Neural cell (in vitro differentiated cells): ENCODE measurements at regions not wholly inside any gene's neighbourhood (a gene's known extent, or its start where the extent isn't known, plus 50 kb on each side); places are given as distances from the start of the nearest gene placed in this dataset.

Experiments used
- H2AFZ ChIP-seq: fragments of 200-600, 300-800 bp; sonication (generic), shearing (Covaris generic); 2 replicates; pipeline ENCODE4 v1.6.0; 2014; ENCODE audit warnings: low read depth, mild to moderate bottlenecking, antibody characterized with exemption, low read length, moderate library complexity
- H3F3A ChIP-seq: fragments of 200-600 bp; shearing (Covaris generic); 2 replicates; pipeline ENCODE4 v1.6.1; 2016; ENCODE audit warnings: mild to moderate bottlenecking, moderate library complexity, mixed read lengths, antibody characterized with exemption, low read length; ENCODE audit not compliant: insufficient read depth, poor library complexity, severe bottlenecking
- H3K27ac ChIP-seq: fragments of 200-600, 300-800 bp; sonication (generic), shearing (Covaris generic); 2 replicates; pipeline ENCODE4 v1.5.1; 2014; ENCODE audit warnings: mild to moderate bottlenecking, low read length, moderate library complexity
- H3K27me3 ChIP-seq: fragments of 300-800, 200-600 bp; sonication (generic), shearing (Covaris generic); 2 replicates; pipeline ENCODE4 v1.6.0; 2014; ENCODE audit warnings: mild to moderate bottlenecking, low read depth, low read length, moderate library complexity; ENCODE audit not compliant: insufficient read depth
- H3K36me3 ChIP-seq: fragments of 300-800, 200-600 bp; sonication (generic), shearing (Covaris generic); 2 replicates; pipeline ENCODE4 v1.5.1; 2014; ENCODE audit warnings: mild to moderate bottlenecking, antibody characterized with exemption, low read length, moderate library complexity; ENCODE audit not compliant: insufficient read depth
- H3K4me2 ChIP-seq: fragments of 300-800, 200-600 bp; sonication (generic), shearing (Covaris generic); 2 replicates; pipeline ENCODE4 v1.6.0; 2014; ENCODE audit warnings: mild to moderate bottlenecking, low read length
- H3K4me3 ChIP-seq: fragments of 300-800, 200-600 bp; sonication (generic), shearing (Covaris generic); 2 replicates; pipeline ENCODE4 v1.5.1; 2014; ENCODE audit warnings: mild to moderate bottlenecking, low read length, moderate library complexity
- H3K79me2 ChIP-seq: fragments of 200-600 bp; shearing (Covaris generic); replicated peaks from 2 replicates; pipeline ENCODE4 v1.6.0; 2014; ENCODE audit warnings: mild to moderate bottlenecking, low read length, moderate library complexity; ENCODE audit not compliant: insufficient read depth
- H3K9ac ChIP-seq: fragments of 300-800, 200-600 bp; sonication (generic), shearing (Covaris generic); 2 replicates; pipeline ENCODE4 v1.6.1; 2016; ENCODE audit warnings: mild to moderate bottlenecking, low read length, mixed read lengths
- H3K9me2 ChIP-seq: fragments of 200-600 bp; shearing (Covaris generic); 2 replicates; pipeline ENCODE4 v1.6.1; 2016; ENCODE audit warnings: mild to moderate bottlenecking, low read length, mixed read lengths; ENCODE audit not compliant: insufficient read depth
- H3K9me3 ChIP-seq: fragments of 200-600, 300-800 bp; sonication (generic), shearing (Covaris generic); 2 replicates; pipeline ENCODE4 v1.6.1; 2016; ENCODE audit warnings: mild to moderate bottlenecking, mixed run types, low read length, moderate library complexity, mixed read lengths
- H4K20me1 ChIP-seq: fragments of 200-600 bp; shearing (Covaris generic); 2 replicates; pipeline ENCODE4 v1.6.1; 2016; ENCODE audit warnings: mild to moderate bottlenecking, mixed run types; ENCODE audit not compliant: insufficient read depth
- EP300 ChIP-seq: fragments of 450-650 bp; conservative IDR thresholded peaks from 2 replicates; pipeline ENCODE4 v1.6.1; 2014; ENCODE audit warnings: antibody characterized with exemption, mild to moderate bottlenecking, moderate library complexity; ENCODE audit not compliant: poor library complexity, severe bottlenecking
- EZH2 ChIP-seq: fragments of 200-600, 300-800 bp; shearing (Covaris generic), sonication (generic); IDR thresholded peaks from 2 replicates; pipeline ENCODE4 v1.6.1; 2014; ENCODE audit warnings: antibody characterized with exemption, low read length, borderline replicate concordance, mild to moderate bottlenecking; ENCODE audit not compliant: insufficient read depth, poor library complexity, severe bottlenecking
- MXI1 ChIP-seq: fragments of 450-650 bp; conservative IDR thresholded peaks from 2 replicates; pipeline ENCODE4 v1.6.1; 2014; ENCODE audit warnings: antibody characterized with exemption, mild to moderate bottlenecking; ENCODE audit not compliant: poor library complexity, severe bottlenecking
- POLR2AphosphoS5 ChIP-seq: IDR thresholded peaks from 2 replicates; pipeline ENCODE4 v1.6.1; 2012
- RAD21 ChIP-seq: fragments of 450-650 bp; conservative IDR thresholded peaks from 2 replicates; pipeline ENCODE4 v1.6.1; 2014; ENCODE audit warnings: antibody characterized with exemption, mild to moderate bottlenecking, moderate library complexity
- SMC3 ChIP-seq: fragments of 450-650 bp; conservative IDR thresholded peaks from 2 replicates; pipeline ENCODE4 v1.6.1; 2014; ENCODE audit warnings: antibody characterized with exemption, mild to moderate bottlenecking, moderate library complexity; ENCODE audit not compliant: poor library complexity
- TAF1 ChIP-seq: IDR thresholded peaks from 2 replicates; pipeline ENCODE4 v1.6.1; 2012; ENCODE audit warnings: low read depth
- TF ChIP-seq, protein P1 (sequence below): fragments of 450-650 bp; IDR thresholded peaks from 2 replicates; pipeline ENCODE4 v1.5.1; 2014; ENCODE audit warnings: antibody characterized with exemption, mild to moderate bottlenecking, moderate library complexity; ENCODE audit not compliant: poor library complexity, severe bottlenecking
- TF ChIP-seq, protein P2 (sequence below): IDR thresholded peaks from 2 replicates; pipeline ENCODE4 v1.6.1; 2012; ENCODE audit warnings: borderline replicate concordance

DNA sequence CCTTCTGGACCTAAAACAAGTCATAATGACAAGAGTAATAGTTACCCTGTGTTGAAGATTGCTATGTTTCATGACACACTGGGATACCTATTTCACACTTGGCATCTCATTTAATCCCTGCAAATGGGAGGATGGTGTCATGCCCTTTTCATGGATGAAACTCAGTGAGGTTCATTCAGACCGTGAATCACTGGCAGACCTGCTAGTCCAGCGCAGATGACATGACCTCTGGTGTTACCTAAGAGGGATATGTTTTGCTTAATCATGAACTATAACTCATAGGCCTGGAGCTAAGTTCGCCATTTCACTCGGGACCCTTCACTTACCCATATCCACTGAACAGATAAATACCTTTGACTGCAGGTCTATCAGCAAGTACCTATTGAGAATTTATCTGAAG lies 286.6 kb upstream of the FMN2 start:
- TF ChIP-seq, protein P1, sequence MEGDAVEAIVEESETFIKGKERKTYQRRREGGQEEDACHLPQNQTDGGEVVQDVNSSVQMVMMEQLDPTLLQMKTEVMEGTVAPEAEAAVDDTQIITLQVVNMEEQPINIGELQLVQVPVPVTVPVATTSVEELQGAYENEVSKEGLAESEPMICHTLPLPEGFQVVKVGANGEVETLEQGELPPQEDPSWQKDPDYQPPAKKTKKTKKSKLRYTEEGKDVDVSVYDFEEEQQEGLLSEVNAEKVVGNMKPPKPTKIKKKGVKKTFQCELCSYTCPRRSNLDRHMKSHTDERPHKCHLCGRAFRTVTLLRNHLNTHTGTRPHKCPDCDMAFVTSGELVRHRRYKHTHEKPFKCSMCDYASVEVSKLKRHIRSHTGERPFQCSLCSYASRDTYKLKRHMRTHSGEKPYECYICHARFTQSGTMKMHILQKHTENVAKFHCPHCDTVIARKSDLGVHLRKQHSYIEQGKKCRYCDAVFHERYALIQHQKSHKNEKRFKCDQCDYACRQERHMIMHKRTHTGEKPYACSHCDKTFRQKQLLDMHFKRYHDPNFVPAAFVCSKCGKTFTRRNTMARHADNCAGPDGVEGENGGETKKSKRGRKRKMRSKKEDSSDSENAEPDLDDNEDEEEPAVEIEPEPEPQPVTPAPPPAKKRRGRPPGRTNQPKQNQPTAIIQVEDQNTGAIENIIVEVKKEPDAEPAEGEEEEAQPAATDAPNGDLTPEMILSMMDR = no peak
- TF ChIP-seq EP300 = no peak
- TF ChIP-seq EZH2 = no peak
- TF ChIP-seq POLR2AphosphoS5 = no peak
- TF ChIP-seq RAD21 = no peak
- TF ChIP-seq, protein P2, sequence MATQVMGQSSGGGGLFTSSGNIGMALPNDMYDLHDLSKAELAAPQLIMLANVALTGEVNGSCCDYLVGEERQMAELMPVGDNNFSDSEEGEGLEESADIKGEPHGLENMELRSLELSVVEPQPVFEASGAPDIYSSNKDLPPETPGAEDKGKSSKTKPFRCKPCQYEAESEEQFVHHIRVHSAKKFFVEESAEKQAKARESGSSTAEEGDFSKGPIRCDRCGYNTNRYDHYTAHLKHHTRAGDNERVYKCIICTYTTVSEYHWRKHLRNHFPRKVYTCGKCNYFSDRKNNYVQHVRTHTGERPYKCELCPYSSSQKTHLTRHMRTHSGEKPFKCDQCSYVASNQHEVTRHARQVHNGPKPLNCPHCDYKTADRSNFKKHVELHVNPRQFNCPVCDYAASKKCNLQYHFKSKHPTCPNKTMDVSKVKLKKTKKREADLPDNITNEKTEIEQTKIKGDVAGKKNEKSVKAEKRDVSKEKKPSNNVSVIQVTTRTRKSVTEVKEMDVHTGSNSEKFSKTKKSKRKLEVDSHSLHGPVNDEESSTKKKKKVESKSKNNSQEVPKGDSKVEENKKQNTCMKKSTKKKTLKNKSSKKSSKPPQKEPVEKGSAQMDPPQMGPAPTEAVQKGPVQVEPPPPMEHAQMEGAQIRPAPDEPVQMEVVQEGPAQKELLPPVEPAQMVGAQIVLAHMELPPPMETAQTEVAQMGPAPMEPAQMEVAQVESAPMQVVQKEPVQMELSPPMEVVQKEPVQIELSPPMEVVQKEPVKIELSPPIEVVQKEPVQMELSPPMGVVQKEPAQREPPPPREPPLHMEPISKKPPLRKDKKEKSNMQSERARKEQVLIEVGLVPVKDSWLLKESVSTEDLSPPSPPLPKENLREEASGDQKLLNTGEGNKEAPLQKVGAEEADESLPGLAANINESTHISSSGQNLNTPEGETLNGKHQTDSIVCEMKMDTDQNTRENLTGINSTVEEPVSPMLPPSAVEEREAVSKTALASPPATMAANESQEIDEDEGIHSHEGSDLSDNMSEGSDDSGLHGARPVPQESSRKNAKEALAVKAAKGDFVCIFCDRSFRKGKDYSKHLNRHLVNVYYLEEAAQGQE = no peak
- no peak for TF ChIP-seq SMC3
- no peak for TF ChIP-seq MXI1
- no peak for TF ChIP-seq TAF1
- Histone ChIP-seq H3K79me2 (no peaks in the 10 kb centered on the region), H3K27me3 (no peaks in the 10 kb centered on the region), H3K27ac (no peak overlapping the region), H3K9me2 (no peaks in the 10 kb centered on the region), H3K9me3 (no peaks in the 10 kb centered on the region), H3K9ac (no peak overlapping the region), H3K4me3 (no peak overlapping the region), H2AFZ (no peak overlapping the region), H3K4me2 (no peak overlapping the region), H3F3A (no peaks in the 10 kb centered on the region), H4K20me1 (no peaks in the 10 kb centered on the region), H3K36me3 (no peaks in the 10 kb centered on the region)

DNA sequence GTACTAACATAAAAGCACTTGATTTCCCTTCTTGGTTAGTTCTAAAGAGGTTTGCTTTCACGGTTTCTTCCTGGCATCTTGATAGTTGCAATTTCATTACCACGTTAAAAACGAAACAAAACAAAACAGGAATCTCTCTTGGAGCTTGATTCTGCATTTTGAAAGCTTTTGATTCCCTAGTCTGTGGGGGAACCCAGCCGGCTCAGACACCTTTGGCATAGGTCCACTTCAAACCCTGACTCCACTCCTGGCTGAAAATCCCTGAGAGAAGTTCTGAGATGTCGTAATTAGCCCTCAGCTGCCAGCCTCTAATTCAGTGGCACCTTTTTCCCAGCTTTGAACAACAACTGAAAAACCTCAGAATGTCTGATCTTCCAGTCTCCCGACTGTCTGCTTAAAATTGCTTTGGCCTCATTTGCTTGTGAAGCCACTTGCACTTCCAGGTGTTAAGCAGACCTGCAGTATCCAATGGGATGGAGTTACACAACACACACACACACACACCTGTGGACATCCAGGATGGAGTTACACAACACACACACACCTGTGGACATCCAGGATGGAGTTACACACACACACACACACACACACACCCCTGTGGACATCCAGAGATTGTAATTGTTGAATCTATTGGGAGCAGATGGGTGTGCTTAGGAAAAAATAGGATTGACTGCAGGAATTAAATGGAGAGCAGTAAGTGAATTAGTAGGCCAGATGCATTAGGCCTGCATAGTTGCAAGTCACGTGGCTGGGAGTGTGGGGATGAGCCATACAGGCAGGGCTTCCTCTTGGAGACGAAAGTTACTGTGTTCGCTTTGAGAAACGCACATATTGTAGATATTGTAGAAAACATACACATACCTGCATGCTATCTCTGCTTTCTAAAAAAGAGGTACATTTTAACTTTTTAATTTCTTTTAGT lies 285.6 kb upstream of the FMN2 start:
- Histone ChIP-seq H3K4me2 (no peak overlapping the region), H3K9me2 (no peaks in the 10 kb centered on the region), H4K20me1 (no peaks in the 10 kb centered on the region), H3K79me2 (no peaks in the 10 kb centered on the region), H3K27ac (no peak overlapping the region), H3K4me3 (no peak overlapping the region), H3F3A (no peaks in the 10 kb centered on the region), H3K9me3 (no peaks in the 10 kb centered on the region), H3K27me3 (no peaks in the 10 kb centered on the region), H3K9ac (no peak overlapping the region), H2AFZ (no peak overlapping the region), H3K36me3 (no peaks in the 10 kb centered on the region)
- TF ChIP-seq RAD21 (no peak), MXI1 (no peak), EZH2 (no peak), SMC3 (no peak), TAF1 (no peak), EP300 (no peak), POLR2AphosphoS5 (no peak)
- TF ChIP-seq, protein P1 = no peak
- TF ChIP-seq, protein P2 = no peak
